ENCODE measurements at regions not wholly inside any gene's neighbourhood (a gene's known extent, or its start where the extent isn't known, plus 50 kb on each side); places are given as distances from the start of the nearest gene placed in this dataset.
"Not testable (repeated sequence)": the region's sequence is repeated elsewhere in the genome, so short reads cannot be mapped to it uniquely, and the experiment has no call there.

DNA sequence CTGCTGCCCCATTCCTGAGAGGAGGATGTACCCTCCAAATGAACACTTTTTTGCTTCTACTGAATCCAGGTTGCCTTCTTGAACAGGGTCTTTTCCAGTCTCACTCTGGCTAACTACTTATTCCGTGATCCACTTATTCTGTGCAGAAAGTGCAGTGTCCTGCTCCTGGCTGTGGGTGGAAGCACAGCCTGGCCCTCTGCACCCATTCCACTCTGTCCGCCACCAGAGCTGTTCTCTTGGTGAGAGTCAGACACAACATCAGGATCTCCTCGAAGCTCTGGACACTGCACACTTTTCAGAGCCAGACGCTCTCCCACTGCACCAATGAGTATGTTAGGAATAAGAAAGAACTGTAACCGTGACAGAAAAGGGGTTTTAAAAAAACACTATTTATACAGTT lies 174.2 kb downstream of the MCHR2 start:
- Histone ChIP-seq H3K36me3 (ENCODE audit: low read length) (no peaks in the 10 kb centered on the region), H3K9ac (ENCODE audit: low read length) (no peak overlapping the region), H3K9me2 (replicated peaks; ENCODE audit: insufficient read depth, low read length) (no peaks in the 10 kb centered on the region), H3K4me2 (ENCODE audit: low read depth, low read length, poor library complexity, severe bottlenecking) (no peak overlapping the region), H3K9me3 (ENCODE audit: insufficient read depth, low read length) (no peaks in the 10 kb centered on the region), H3K4me3 (ENCODE audit: insufficient read depth, low read length, poor library complexity, severe bottlenecking) (no peak overlapping the region), H2AFZ (ENCODE audit: low read depth, low read length, severe bottlenecking) (no peak overlapping the region), H3K27me3 (ENCODE audit: low read length) (no peaks in the 10 kb centered on the region), H3F3A (ENCODE audit: insufficient read depth) (no peaks in the 10 kb centered on the region), H3K79me2 (ENCODE audit: insufficient read depth, low read length) (no peaks in the 10 kb centered on the region), H4K20me1 (ENCODE audit: low read depth, low read length) (no peaks in the 10 kb centered on the region), H3K27ac (ENCODE audit: low read depth, low read length) (no peak overlapping the region)
- TF ChIP-seq, protein P1, sequence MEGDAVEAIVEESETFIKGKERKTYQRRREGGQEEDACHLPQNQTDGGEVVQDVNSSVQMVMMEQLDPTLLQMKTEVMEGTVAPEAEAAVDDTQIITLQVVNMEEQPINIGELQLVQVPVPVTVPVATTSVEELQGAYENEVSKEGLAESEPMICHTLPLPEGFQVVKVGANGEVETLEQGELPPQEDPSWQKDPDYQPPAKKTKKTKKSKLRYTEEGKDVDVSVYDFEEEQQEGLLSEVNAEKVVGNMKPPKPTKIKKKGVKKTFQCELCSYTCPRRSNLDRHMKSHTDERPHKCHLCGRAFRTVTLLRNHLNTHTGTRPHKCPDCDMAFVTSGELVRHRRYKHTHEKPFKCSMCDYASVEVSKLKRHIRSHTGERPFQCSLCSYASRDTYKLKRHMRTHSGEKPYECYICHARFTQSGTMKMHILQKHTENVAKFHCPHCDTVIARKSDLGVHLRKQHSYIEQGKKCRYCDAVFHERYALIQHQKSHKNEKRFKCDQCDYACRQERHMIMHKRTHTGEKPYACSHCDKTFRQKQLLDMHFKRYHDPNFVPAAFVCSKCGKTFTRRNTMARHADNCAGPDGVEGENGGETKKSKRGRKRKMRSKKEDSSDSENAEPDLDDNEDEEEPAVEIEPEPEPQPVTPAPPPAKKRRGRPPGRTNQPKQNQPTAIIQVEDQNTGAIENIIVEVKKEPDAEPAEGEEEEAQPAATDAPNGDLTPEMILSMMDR (IDR thresholded peaks at IDR 0.05; ENCODE audit: insufficient read depth, low read length, poor library complexity, severe bottlenecking): no peak
- no peak for TF ChIP-seq EZH2phosphoT487 (conservative IDR thresholded peaks at IDR 0.05; ENCODE audit: low read length)

DNA sequence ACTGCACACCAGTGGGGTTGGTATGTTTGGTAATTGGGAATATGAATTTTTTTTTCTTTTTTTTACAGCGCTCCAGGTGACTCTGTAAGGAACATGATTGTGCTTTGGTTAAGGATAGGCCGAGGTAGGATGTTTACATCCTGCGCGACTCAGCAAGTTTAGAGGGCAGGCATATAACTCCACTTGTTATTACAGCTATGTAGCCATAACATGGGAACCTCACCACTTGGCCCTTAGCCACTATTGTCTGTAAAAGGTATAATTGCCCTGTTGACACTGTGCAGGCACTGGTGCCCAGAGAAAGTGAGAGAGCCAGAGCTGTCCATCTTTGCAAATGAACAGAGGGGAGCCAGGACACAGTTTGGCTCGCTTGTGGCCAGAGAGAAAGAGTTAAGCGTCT lies 172.9 kb downstream of the MCHR2 start:
- Histone ChIP-seq H4K20me1 (ENCODE audit: low read depth, low read length) (no peaks in the 10 kb centered on the region), H3K9me3 (ENCODE audit: insufficient read depth, low read length) (no peaks in the 10 kb centered on the region), H3F3A (ENCODE audit: insufficient read depth) (no peaks in the 10 kb centered on the region), H2AFZ (ENCODE audit: low read depth, low read length, severe bottlenecking) (no peak overlapping the region), H3K9me2 (replicated peaks; ENCODE audit: insufficient read depth, low read length) (no peaks in the 10 kb centered on the region), H3K9ac (ENCODE audit: low read length) (no peak overlapping the region), H3K36me3 (ENCODE audit: low read length) (no peaks in the 10 kb centered on the region), H3K4me3 (ENCODE audit: insufficient read depth, low read length, poor library complexity, severe bottlenecking) (no peak overlapping the region), H3K79me2 (ENCODE audit: insufficient read depth, low read length) (no peaks in the 10 kb centered on the region), H3K27me3 (ENCODE audit: low read length) (no peaks in the 10 kb centered on the region), H3K27ac (ENCODE audit: low read depth, low read length) (no peak overlapping the region), H3K4me2 (ENCODE audit: low read depth, low read length, poor library complexity, severe bottlenecking) (no peak overlapping the region)
- TF ChIP-seq, protein P1 (IDR thresholded peaks at IDR 0.05; ENCODE audit: insufficient read depth, low read length, poor library complexity, severe bottlenecking): no peak
- no peak for TF ChIP-seq EZH2phosphoT487 (conservative IDR thresholded peaks at IDR 0.05; ENCODE audit: low read length)

DNA sequence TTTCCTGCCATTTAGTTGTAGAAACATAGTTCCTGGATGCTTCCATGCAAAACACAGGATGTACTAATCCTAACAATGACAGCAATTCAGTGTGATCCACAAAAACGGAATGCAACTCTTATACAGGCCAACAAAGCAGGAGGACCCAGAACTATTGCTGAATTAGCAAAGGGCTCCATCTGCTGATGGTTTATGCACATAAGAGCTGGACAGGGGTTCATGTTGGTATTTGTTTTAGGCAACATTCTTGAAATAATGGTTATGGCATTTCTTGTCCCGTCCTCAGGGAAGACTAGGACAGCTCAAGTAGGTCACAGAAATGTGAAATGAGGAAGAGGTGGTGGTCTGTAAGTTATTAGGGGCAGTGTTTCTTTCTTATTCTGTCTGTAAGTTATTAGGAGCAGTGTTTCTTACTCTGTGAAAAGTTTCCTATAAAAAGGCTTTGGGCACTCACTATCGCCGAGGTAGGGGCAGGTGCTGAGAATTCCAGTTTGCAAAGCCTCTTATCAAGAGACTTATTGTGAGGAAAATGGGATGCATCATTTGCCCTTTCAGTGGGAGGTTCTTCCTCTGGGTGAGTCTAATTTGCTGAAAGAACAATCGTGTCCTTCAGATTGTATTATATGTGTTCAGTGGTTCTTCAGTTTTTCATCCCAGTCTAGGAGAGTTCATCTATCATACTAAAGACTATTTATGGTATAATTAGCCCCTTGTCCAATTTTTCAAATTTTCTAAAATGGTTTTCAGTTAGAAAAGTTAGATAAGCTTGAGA lies 171.1 kb downstream of the MCHR2 start:
- H3K27me3 ChIP-seq (ENCODE audit: low read length): no peaks in the 10 kb centered on the region
- no peaks in the 10 kb centered on the region for H3F3A ChIP-seq (ENCODE audit: insufficient read depth)
- H2AFZ ChIP-seq (ENCODE audit: low read depth, low read length, severe bottlenecking): no peak overlapping the region
- H3K4me3 ChIP-seq (ENCODE audit: insufficient read depth, low read length, poor library complexity, severe bottlenecking): no peak overlapping the region
- H3K9ac ChIP-seq (ENCODE audit: low read length): no peak overlapping the region
- no peaks in the 10 kb centered on the region for H3K79me2 ChIP-seq (ENCODE audit: insufficient read depth, low read length)
- no peak overlapping the region for H3K4me2 ChIP-seq (ENCODE audit: low read depth, low read length, poor library complexity, severe bottlenecking)
- TF ChIP-seq, protein P1 (IDR thresholded peaks at IDR 0.05; ENCODE audit: insufficient read depth, low read length, poor library complexity, severe bottlenecking): no peak
- TF ChIP-seq EZH2phosphoT487 (conservative IDR thresholded peaks at IDR 0.05; ENCODE audit: low read length): no peak
- H3K27ac ChIP-seq (ENCODE audit: low read depth, low read length): no peak overlapping the region
- no peaks in the 10 kb centered on the region for H3K9me2 ChIP-seq (replicated peaks; ENCODE audit: insufficient read depth, low read length)
- no peaks in the 10 kb centered on the region for H4K20me1 ChIP-seq (ENCODE audit: low read depth, low read length)
- H3K36me3 ChIP-seq (ENCODE audit: low read length): no peaks in the 10 kb centered on the region
- no peaks in the 10 kb centered on the region for H3K9me3 ChIP-seq (ENCODE audit: insufficient read depth, low read length)

DNA sequence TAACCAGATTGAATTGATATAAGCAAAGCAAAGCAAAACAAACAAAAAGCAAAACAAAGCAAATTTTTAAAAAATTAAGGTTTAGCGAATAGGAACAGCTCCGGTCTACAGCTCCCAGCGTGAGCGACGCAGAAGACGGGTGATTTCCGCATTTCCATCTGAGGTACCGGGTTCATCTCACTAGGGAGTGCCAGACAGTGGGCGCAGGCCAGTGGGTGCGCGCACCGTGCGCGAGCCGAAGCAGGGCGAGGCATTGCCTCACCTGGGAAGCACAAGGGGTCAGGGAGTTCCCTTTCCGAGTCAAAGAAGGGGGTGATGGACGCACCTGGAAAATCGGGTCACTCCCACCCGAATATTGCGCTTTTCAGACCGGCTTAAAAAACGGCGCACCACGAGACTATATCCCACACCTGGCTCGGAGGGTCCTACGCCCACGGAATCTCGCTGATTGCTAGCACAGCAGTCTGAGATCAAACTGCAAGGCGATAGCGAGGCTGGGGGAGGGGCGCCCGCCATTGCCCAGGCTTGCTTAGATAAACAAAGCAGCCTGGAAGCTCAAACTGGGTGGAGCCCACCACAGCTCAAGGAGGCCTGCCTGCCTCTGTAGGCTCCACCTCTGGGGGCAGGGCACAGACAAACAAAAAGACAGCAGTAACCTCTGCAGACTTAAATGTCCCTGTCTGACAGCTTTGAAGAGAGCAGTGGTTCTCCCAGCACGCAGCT lies 170.3 kb downstream of the MCHR2 start:
- H3F3A ChIP-seq (ENCODE audit: insufficient read depth); H3K9me2 ChIP-seq (replicated peaks; ENCODE audit: insufficient read depth, low read length); H3K4me3 ChIP-seq (ENCODE audit: insufficient read depth, low read length, poor library complexity, severe bottlenecking); H4K20me1 ChIP-seq (ENCODE audit: low read depth, low read length); H3K79me2 ChIP-seq (ENCODE audit: insufficient read depth, low read length); H3K27ac ChIP-seq (ENCODE audit: low read depth, low read length); H3K4me2 ChIP-seq (ENCODE audit: low read depth, low read length, poor library complexity, severe bottlenecking); H3K27me3 ChIP-seq (ENCODE audit: low read length); H3K36me3 ChIP-seq (ENCODE audit: low read length); H3K9ac ChIP-seq (ENCODE audit: low read length); H2AFZ ChIP-seq (ENCODE audit: low read depth, low read length, severe bottlenecking); H3K9me3 ChIP-seq (ENCODE audit: insufficient read depth, low read length): not testable (repeated sequence)

Data from SU-DHL-6 (cell line).